Coronary artery (tissue), 2 donors: ENCODE measurements at regions not wholly inside any gene's neighbourhood (a gene's known extent, or its start where the extent isn't known, plus 50 kb on each side); places are given as distances from the start of the nearest gene placed in this dataset.

Experiments
- DNase-seq: peaks from one replicate; pipeline ENCODE4 v3.0.0-alpha.2; 2017; ENCODE audit warnings: low spot score
- H3K27ac ChIP-seq, 2 donors: fragments of 200-600 bp; sonication (generic); one replicate each; pipeline ENCODE4 v1.5.1; 2016 to 2019
- H3K4me3 ChIP-seq: fragments of 200-600 bp; sonication (generic); 2 replicates; pipeline ENCODE4 v1.5.1; 2016; ENCODE audit warnings: mild to moderate bottlenecking, moderate library complexity
- TF ChIP-seq, protein P1 (sequence below): fragments of 200-600 bp; sonication (generic); IDR thresholded peaks from one replicate; pipeline ENCODE4 v1.5.1; 2019; ENCODE audit warnings: antibody characterized with exemption

DNA sequence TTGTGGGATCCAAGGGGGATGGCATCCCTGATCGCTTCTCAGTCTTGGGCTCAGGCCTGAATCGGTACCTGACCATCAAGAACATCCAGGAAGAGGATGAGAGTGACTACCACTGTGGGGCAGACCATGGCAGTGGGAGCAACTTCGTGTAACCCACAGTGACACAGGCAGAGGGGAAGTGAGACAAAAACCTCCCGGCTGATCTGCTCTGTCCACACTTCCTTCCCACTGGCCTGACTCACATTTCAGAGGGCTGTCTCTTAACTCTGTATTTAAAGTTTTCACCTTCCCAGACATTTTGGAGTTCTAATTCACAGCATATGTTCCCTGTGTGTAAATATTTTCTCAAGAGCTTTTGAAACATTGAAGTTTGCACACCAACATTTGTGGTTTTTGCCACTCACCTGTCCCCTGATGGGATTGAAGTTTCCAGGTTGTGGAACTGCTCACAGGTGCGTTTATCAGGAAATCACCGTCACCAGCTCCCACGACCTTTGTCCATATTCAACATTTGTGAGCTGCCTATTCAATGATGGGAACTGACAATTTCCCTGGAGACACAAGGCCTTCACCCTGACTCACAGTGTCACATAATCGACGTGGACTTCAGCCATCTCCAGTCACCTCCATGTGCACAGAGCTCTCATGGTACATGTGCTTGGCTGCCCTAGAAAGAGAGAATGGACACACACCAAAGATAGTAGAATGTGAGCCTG lies 99.2 kb downstream of the VPREB1 start:
- no peak overlapping the region for H3K27ac ChIP-seq
- TF ChIP-seq, protein P1, sequence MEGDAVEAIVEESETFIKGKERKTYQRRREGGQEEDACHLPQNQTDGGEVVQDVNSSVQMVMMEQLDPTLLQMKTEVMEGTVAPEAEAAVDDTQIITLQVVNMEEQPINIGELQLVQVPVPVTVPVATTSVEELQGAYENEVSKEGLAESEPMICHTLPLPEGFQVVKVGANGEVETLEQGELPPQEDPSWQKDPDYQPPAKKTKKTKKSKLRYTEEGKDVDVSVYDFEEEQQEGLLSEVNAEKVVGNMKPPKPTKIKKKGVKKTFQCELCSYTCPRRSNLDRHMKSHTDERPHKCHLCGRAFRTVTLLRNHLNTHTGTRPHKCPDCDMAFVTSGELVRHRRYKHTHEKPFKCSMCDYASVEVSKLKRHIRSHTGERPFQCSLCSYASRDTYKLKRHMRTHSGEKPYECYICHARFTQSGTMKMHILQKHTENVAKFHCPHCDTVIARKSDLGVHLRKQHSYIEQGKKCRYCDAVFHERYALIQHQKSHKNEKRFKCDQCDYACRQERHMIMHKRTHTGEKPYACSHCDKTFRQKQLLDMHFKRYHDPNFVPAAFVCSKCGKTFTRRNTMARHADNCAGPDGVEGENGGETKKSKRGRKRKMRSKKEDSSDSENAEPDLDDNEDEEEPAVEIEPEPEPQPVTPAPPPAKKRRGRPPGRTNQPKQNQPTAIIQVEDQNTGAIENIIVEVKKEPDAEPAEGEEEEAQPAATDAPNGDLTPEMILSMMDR: no peak
- no peak overlapping the region for H3K4me3 ChIP-seq
- DNase-seq: no peak

- Histone ChIP-seq H3K27ac (no peak overlapping the region), H3K4me3 (no peak overlapping the region)
- TF ChIP-seq, protein P1: no peak
- DNase-seq: no peak
Measured at GRCh38 chr22:22344430-22344829, 99.8 kb downstream of the VPREB1 start.

GRCh38 chr22:22345781-22346180 lies 101.2 kb downstream of the VPREB1 start:
- no peak overlapping the region for H3K4me3 ChIP-seq
- no peak for DNase-seq
- TF ChIP-seq, protein P1: no peak
- H3K27ac ChIP-seq: no peak overlapping the region

DNA sequence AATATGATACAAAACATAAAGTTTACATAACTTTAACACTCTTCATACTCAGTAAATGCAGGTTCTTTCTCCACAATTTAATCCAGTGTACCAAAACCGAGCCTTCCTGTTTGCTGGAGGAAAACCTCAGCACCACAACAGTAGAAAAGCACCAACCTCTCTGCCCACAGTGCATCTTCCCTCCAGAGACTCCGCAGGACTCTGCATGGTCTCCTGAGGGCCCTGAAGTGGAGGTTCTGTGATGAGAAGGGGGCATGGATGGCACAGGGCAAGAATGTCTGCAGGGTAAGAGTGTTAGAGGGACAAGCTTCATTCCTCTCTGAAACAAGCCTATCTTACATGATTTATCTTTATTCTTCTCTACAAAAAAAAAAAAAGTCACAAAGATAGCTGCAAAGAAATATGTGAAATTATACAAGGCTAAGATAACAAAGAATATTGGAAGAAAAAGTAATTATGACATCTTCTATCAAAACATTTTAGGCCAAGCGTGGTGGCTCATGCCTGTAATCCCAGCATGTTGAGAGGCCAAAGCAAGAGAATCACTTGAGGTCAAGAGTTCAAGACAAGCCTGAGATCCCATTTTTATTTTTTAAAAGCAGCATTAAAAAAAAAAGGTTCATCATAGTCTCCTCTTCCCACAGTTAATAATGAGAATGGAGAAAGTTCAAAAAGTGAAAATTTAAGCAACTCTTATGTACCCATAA lies 102.0 kb downstream of the VPREB1 start:
- no peak overlapping the region for H3K4me3 ChIP-seq
- H3K27ac ChIP-seq: no peak overlapping the region
- DNase-seq: no peak
- TF ChIP-seq, protein P1: no peak

- Histone ChIP-seq H3K4me3 (no peak overlapping the region), H3K27ac (no peak overlapping the region)
- DNase-seq: no peak
- TF ChIP-seq, protein P1: no peak
Measured at GRCh38 chr22:22348127-22348814, 103.7 kb downstream of the VPREB1 start.

- TF ChIP-seq, protein P1: no peak
- no peak overlapping the region for H3K4me3 ChIP-seq
- H3K27ac ChIP-seq: no peak overlapping the region
- no peak for DNase-seq
Measured at GRCh38 chr22:22348815-22349454, 104.3 kb downstream of the VPREB1 start.
